MM.1S (cell line): ENCODE measurements at regions not wholly inside any gene's neighbourhood (a gene's known extent, or its start where the extent isn't known, plus 50 kb on each side); places are given as distances from the start of the nearest gene placed in this dataset.

ENCODE experiments used
- DNase-seq: peaks from one replicate; pipeline ENCODE4 v3.0.0-alpha.2; 2015
- H2AFZ ChIP-seq: fragments of 300-600 bp; sonication (generic); 2 replicates; pipeline ENCODE4 v1.6.0; 2016; ENCODE audit warnings: antibody characterized with exemption, low read length
- H3F3A ChIP-seq: fragments of 300-600 bp; sonication (generic); 2 replicates; pipeline ENCODE4 v1.6.1; 2016; ENCODE audit warnings: mild to moderate bottlenecking, antibody characterized with exemption, low read length, moderate library complexity, mixed read lengths; ENCODE audit not compliant: insufficient read depth
- H3K27ac ChIP-seq: fragments of 300-600 bp; sonication (generic); 2 replicates; pipeline ENCODE4 v1.5.1; 2016; ENCODE audit warnings: mild to moderate bottlenecking, low read length
- H3K27me3 ChIP-seq: fragments of 300-600 bp; sonication (generic); replicated peaks from 2 replicates; pipeline ENCODE4 v1.6.0; 2016; ENCODE audit warnings: low read length; ENCODE audit not compliant: insufficient read depth
- H3K36me3 ChIP-seq: fragments of 300-600 bp; sonication (generic); replicated peaks from 2 replicates; pipeline ENCODE4 v1.6.1; 2016; ENCODE audit warnings: mild to moderate bottlenecking, low read length, mixed read lengths; ENCODE audit not compliant: insufficient read depth
- H3K4me1 ChIP-seq: fragments of 300-600 bp; sonication (generic); 2 replicates; pipeline ENCODE4 v1.6.1; 2016; ENCODE audit warnings: low read length, mixed read lengths
- H3K4me2 ChIP-seq: fragments of 300-600 bp; sonication (generic); 2 replicates; pipeline ENCODE4 v1.6.0; 2016; ENCODE audit warnings: low read depth, low read length
- H3K4me3 ChIP-seq: fragments of 300-600 bp; sonication (generic); 2 replicates; pipeline ENCODE4 v1.5.1; 2016; ENCODE audit warnings: low read length, mixed read lengths
- H3K79me2 ChIP-seq: fragments of 300-600 bp; sonication (generic); 2 replicates; pipeline ENCODE4 v1.6.1; 2016; ENCODE audit warnings: mixed run types, low read length, mixed read lengths
- H3K9ac ChIP-seq: fragments of 300-600 bp; sonication (generic); 2 replicates; pipeline ENCODE4 v1.6.1; 2016; ENCODE audit warnings: low read length, mixed read lengths
- H3K9me2 ChIP-seq: fragments of 300-600 bp; sonication (generic); replicated peaks from 2 replicates; pipeline ENCODE4 v1.6.1; 2016; ENCODE audit warnings: mild to moderate bottlenecking, low read length, mixed read lengths; ENCODE audit not compliant: insufficient read depth
- H3K9me3 ChIP-seq: fragments of 300-600 bp; sonication (generic); replicated peaks from 2 replicates; pipeline ENCODE4 v1.6.1; 2016; ENCODE audit warnings: mild to moderate bottlenecking, low read length, mixed read lengths; ENCODE audit not compliant: insufficient read depth
- H4K20me1 ChIP-seq: fragments of 300-600 bp; sonication (generic); 2 replicates; pipeline ENCODE4 v1.6.1; 2016; ENCODE audit warnings: mild to moderate bottlenecking, low read length, moderate library complexity, mixed read lengths; ENCODE audit not compliant: insufficient read depth
- CTCF ChIP-seq: fragments of 300-600 bp; sonication (generic); IDR thresholded peaks from 2 replicates; pipeline ENCODE4 v1.5.1; 2016; ENCODE audit warnings: antibody characterized with exemption, low read length, mixed read lengths
- EZH2 ChIP-seq: fragments of 300-600 bp; sonication (generic); optimal IDR thresholded peaks from 2 replicates; pipeline ENCODE3; 2017; ENCODE audit warnings: low read depth, mild to moderate bottlenecking, antibody characterized with exemption, low read length, mixed read lengths
- EZH2phosphoT487 ChIP-seq: fragments of 300-600 bp; sonication (generic); IDR thresholded peaks from 2 replicates; pipeline ENCODE4 v1.6.1; 2018; ENCODE audit warnings: antibody characterized with exemption, low read length

GRCh38 chr13:106129993-106130392, 405.5 kb downstream of the EFNB2 start:
- Histone ChIP-seq H3K79me2 (no peaks in the 10 kb centered on the region), H3K9me3 (no peaks in the 10 kb centered on the region), H2AFZ (no peak overlapping the region), H3K27me3 (no peaks in the 10 kb centered on the region), H3K36me3 (no peaks in the 10 kb centered on the region), H3K9ac (no peak overlapping the region), H3K9me2 (no peaks in the 10 kb centered on the region), H3K4me3 (no peak overlapping the region), H4K20me1 (no peaks in the 10 kb centered on the region), H3K4me2 (no peak overlapping the region), H3K4me1 (no peaks in the 10 kb centered on the region), H3K27ac (no peak overlapping the region), H3F3A (no peaks in the 10 kb centered on the region)
- no peak for DNase-seq
- TF ChIP-seq CTCF (no peak), EZH2 (no peak), EZH2phosphoT487 (no peak)

GRCh38 chr13:106129273-106129672, 406.2 kb downstream of the EFNB2 start:
- no peak for DNase-seq
- H3K4me2 ChIP-seq: no peak overlapping the region
- no peaks in the 10 kb centered on the region for H4K20me1 ChIP-seq
- H3K9ac ChIP-seq: no peak overlapping the region
- H3K9me3 ChIP-seq: no peaks in the 10 kb centered on the region
- H3K27me3 ChIP-seq: no peaks in the 10 kb centered on the region
- TF ChIP-seq EZH2phosphoT487 (no peak), EZH2 (no peak)
- no peak overlapping the region for H3K4me3 ChIP-seq
- no peaks in the 10 kb centered on the region for H3K9me2 ChIP-seq
- no peaks in the 10 kb centered on the region for H3K4me1 ChIP-seq
- no peak overlapping the region for H3K27ac ChIP-seq
- no peaks in the 10 kb centered on the region for H3F3A ChIP-seq
- H3K36me3 ChIP-seq: no peaks in the 10 kb centered on the region
- no peaks in the 10 kb centered on the region for H3K79me2 ChIP-seq
- no peak overlapping the region for H2AFZ ChIP-seq

GRCh38 chr13:106122234-106122633, 413.2 kb downstream of the EFNB2 start:
- no peak overlapping the region for H3K4me2 ChIP-seq
- no peak for TF ChIP-seq EZH2
- no peak for TF ChIP-seq CTCF
- no peak for TF ChIP-seq EZH2phosphoT487

GRCh38 chr13:106121173-106121754, 414.2 kb downstream of the EFNB2 start:
- H3K36me3 ChIP-seq: no peaks in the 10 kb centered on the region
- H3K27me3 ChIP-seq: no peaks in the 10 kb centered on the region
- H3K4me2 ChIP-seq: no peak overlapping the region
- no peak overlapping the region for H3K4me3 ChIP-seq
- no peak for TF ChIP-seq EZH2phosphoT487
- no peak for TF ChIP-seq EZH2
- no peak for TF ChIP-seq CTCF
- no peak overlapping the region for H2AFZ ChIP-seq
- H3K4me1 ChIP-seq: no peaks in the 10 kb centered on the region
- no peaks in the 10 kb centered on the region for H3K9me2 ChIP-seq
- no peak overlapping the region for H3K27ac ChIP-seq
- no peaks in the 10 kb centered on the region for H3K79me2 ChIP-seq
- no peaks in the 10 kb centered on the region for H3K9me3 ChIP-seq
- H3F3A ChIP-seq: no peaks in the 10 kb centered on the region
- no peak for DNase-seq
- no peak overlapping the region for H3K9ac ChIP-seq
- no peaks in the 10 kb centered on the region for H4K20me1 ChIP-seq

More at GRCh38 chr13:106122234-106122633, 413.2 kb downstream of the EFNB2 start:
- Histone ChIP-seq H2AFZ (no peak overlapping the region), H3K9ac (no peak overlapping the region), H3F3A (no peaks in the 10 kb centered on the region), H3K27ac (no peak overlapping the region), H3K9me3 (no peaks in the 10 kb centered on the region), H3K9me2 (no peaks in the 10 kb centered on the region), H3K27me3 (no peaks in the 10 kb centered on the region), H3K4me1 (no peaks in the 10 kb centered on the region), H3K4me3 (no peak overlapping the region), H4K20me1 (no peaks in the 10 kb centered on the region), H3K79me2 (no peaks in the 10 kb centered on the region), H3K36me3 (no peaks in the 10 kb centered on the region)
- no peak for DNase-seq
